Keratinocyte (primary cell): ENCODE measurements at regions not wholly inside any gene's neighbourhood (a gene's known extent, or its start where the extent isn't known, plus 50 kb on each side); places are given as distances from the start of the nearest gene placed in this dataset.

ENCODE experiments used
- DNase-seq: peaks from one replicate; pipeline ENCODE4 v3.0.0-alpha.2; 2011; ENCODE audit warnings: low read depth, missing footprints, low spot score
- FAIRE-seq: peaks from 2 replicates; lab custom pipeline; 2011; peaks lifted over from hg19 to GRCh38; lab: Jason Lieb, UNC
- H2AFZ ChIP-seq: 2 replicates; pipeline ENCODE4 v1.6.0; 2012; ENCODE audit warnings: low read length, control low read depth, inconsistent platforms; ENCODE audit not compliant: control insufficient read depth
- H3K27ac ChIP-seq: 2 replicates; pipeline ENCODE4 v1.5.1; 2011; ENCODE audit warnings: low read length; ENCODE audit not compliant: control insufficient read depth, insufficient read depth
- H3K27me3 ChIP-seq: 3 replicates; pipeline ENCODE4 v1.6.0; 2011; ENCODE audit warnings: low read length; ENCODE audit not compliant: control insufficient read depth, insufficient read depth; ENCODE audit errors: extremely low read depth
- H3K36me3 ChIP-seq, 2 experiments: 2 replicates in 1 of 2; 3 replicates in 1 of 2; pipeline ENCODE4 v1.5.1; 2011; ENCODE audit warnings: low read length in 2 of 2, mild to moderate bottlenecking in 1 of 2; ENCODE audit not compliant: control insufficient read depth in 2 of 2, insufficient read depth in 2 of 2; ENCODE audit errors: extremely low read depth in 1 of 2
- H3K4me1 ChIP-seq: 3 replicates; pipeline ENCODE4 v1.5.1; 2011; ENCODE audit warnings: low read length; ENCODE audit not compliant: control insufficient read depth, insufficient read depth; ENCODE audit errors: extremely low read depth
- H3K4me2 ChIP-seq: 3 replicates; pipeline ENCODE4 v1.6.0; 2011; ENCODE audit warnings: low read depth, low read length; ENCODE audit not compliant: control insufficient read depth, insufficient read depth; ENCODE audit errors: extremely low read depth
- H3K4me3 ChIP-seq, 3 experiments: fragments of 200-600 bp in 1 of 3; sonication (generic) in 1 of 3; 2 replicates in 2 of 3; 3 replicates in 1 of 3; pipeline ENCODE4 v1.5.1; 2011 to 2016; ENCODE audit warnings: low read length in 3 of 3, mild to moderate bottlenecking in 3 of 3, control low read depth in 2 of 3, inconsistent platforms in 1 of 3, low read depth in 1 of 3, mixed read lengths in 1 of 3, mixed run types in 1 of 3, moderate library complexity in 1 of 3; ENCODE audit not compliant: control insufficient read depth in 2 of 3, insufficient read depth in 2 of 3; ENCODE audit errors: extremely low read depth in 1 of 3
- H3K79me2 ChIP-seq: 2 replicates; pipeline ENCODE4 v1.6.0; 2012; ENCODE audit warnings: low read length; ENCODE audit not compliant: control insufficient read depth, insufficient read depth
- H3K9ac ChIP-seq: 3 replicates; pipeline ENCODE4 v1.6.0; 2011; ENCODE audit warnings: low read length; ENCODE audit not compliant: control insufficient read depth, insufficient read depth; ENCODE audit errors: extremely low read depth
- H3K9me1 ChIP-seq: 3 replicates; pipeline ENCODE4 v1.6.0; 2011; ENCODE audit warnings: low read length; ENCODE audit not compliant: control insufficient read depth, insufficient read depth; ENCODE audit errors: extremely low read depth
- H3K9me3 ChIP-seq: 2 replicates; pipeline ENCODE4 v1.5.1; 2012; ENCODE audit warnings: low read depth, low read length; ENCODE audit not compliant: control insufficient read depth
- H4K20me1 ChIP-seq: 3 replicates; pipeline ENCODE4 v1.6.0; 2011; ENCODE audit warnings: low read length; ENCODE audit not compliant: control insufficient read depth, insufficient read depth; ENCODE audit errors: extremely low read depth
- CTCF ChIP-seq, 3 experiments: IDR thresholded peaks in 1 of 3; conservative IDR thresholded peaks in 1 of 3; optimal IDR thresholded peaks in 1 of 3; 2 replicates in 2 of 3; 3 replicates in 1 of 3; pipeline versions ENCODE3 to v1.5.1; 2011; ENCODE audit warnings: low read length in 3 of 3, mild to moderate bottlenecking in 3 of 3, moderate library complexity in 2 of 3, control low read depth in 1 of 3, inconsistent platforms in 1 of 3; ENCODE audit not compliant: insufficient read depth in 2 of 3; ENCODE audit errors: extremely low read depth in 1 of 3
- EZH2 ChIP-seq: IDR thresholded peaks from one replicate; pipeline ENCODE4 v1.6.1; 2012; ENCODE audit warnings: inconsistent platforms, mild to moderate bottlenecking, low read length, moderate library complexity
- dilution Hi-C: fragments of 300-500 bp; cut with MboI; formaldehyde crosslinking; loops from one replicate; pipeline ENCODE4 v1.7.0; 2020; ENCODE audit warnings: low sequenced_read_pairs; ENCODE audit not compliant: extremely low pct_ligation_motif_present

- Histone ChIP-seq H3K27me3 (no peaks in the 10 kb centered on the region), H4K20me1 (no peaks in the 10 kb centered on the region), H3K9me1 (no peaks in the 10 kb centered on the region), H3K4me3 (no peak overlapping the region), H3K4me2 (peak overlapping the region; percentile 19), H3K27ac (no peak overlapping the region), H3K9ac (no peak overlapping the region), H3K79me2 (no peaks in the 10 kb centered on the region), H3K4me1 (peaks cover 7% of the 10 kb centered on the region), H3K36me3 (no peaks in the 10 kb centered on the region), H2AFZ (no peak overlapping the region), H3K9me3 (no peaks in the 10 kb centered on the region)
- dilution Hi-C loops, result no loop called here
- DNase-seq, result no peak
- no peak for FAIRE-seq
- TF ChIP-seq EZH2 (no peak), CTCF (optimal IDR thresholded peaks at IDR 0.05 in 1 of 3, IDR thresholded peaks at IDR 0.05 in 1 of 3, conservative IDR thresholded peaks at IDR 0.05 in 1 of 3; ENCODE audit: extremely low read depth in 1 of 3, insufficient read depth in 2 of 3, low read length in 3 of 3) (no peak)
These were observed 551.4 kb upstream of the ADGRL3 start for GRCh38 chr4:60648774-60649173.

GRCh38 chr4:60652933-60653332, 547.2 kb upstream of the ADGRL3 start:
- H3K79me2 ChIP-seq, result no peaks in the 10 kb centered on the region
- no peaks in the 10 kb centered on the region for H3K9me1 ChIP-seq
- no peak overlapping the region for H3K4me3 ChIP-seq
- H3K4me2 ChIP-seq, result no peak overlapping the region
- H3K9ac ChIP-seq, result no peak overlapping the region
- DNase-seq (no peak), FAIRE-seq (no peak)
- H3K9me3 ChIP-seq, result no peaks in the 10 kb centered on the region
- H3K4me1 ChIP-seq, result peaks cover 12% of the 10 kb centered on the region
- H3K36me3 ChIP-seq, result no peaks in the 10 kb centered on the region
- no peaks in the 10 kb centered on the region for H4K20me1 ChIP-seq
- no peak overlapping the region for H2AFZ ChIP-seq
- H3K27ac ChIP-seq, result no peak overlapping the region
- dilution Hi-C loops, result no loop called here
- TF ChIP-seq CTCF (optimal IDR thresholded peaks at IDR 0.05 in 1 of 3, IDR thresholded peaks at IDR 0.05 in 1 of 3, conservative IDR thresholded peaks at IDR 0.05 in 1 of 3; ENCODE audit: extremely low read depth in 1 of 3, insufficient read depth in 2 of 3, low read length in 3 of 3) (no peak), EZH2 (no peak)
- no peaks in the 10 kb centered on the region for H3K27me3 ChIP-seq
